Heart right ventricle (tissue), 15 donors: ENCODE measurements at regions not wholly inside any gene's neighbourhood (a gene's known extent, or its start where the extent isn't known, plus 50 kb on each side); places are given as distances from the start of the nearest gene placed in this dataset.

ENCODE experiments used
- ATAC-seq, 8 donors: fragments of 200-7000 bp; cut with Tn5 transposase; one replicate each; pipeline ENCODE4 v1.9.1; 2020; ENCODE audit warnings: mild to moderate bottlenecking in 8 of 8, moderate library complexity in 8 of 8, moderate number of reproducible peaks in 1 of 8
- DNase-seq, 2 donors: peaks; one replicate each; pipeline ENCODE4 v3.0.0-alpha.2; 2020
- H3K27ac ChIP-seq, 10 donors: fragments of 200-600 bp; sonication (generic) in 2 of 10; one replicate each; pipeline versions ENCODE4 v1.5.0 to v1.8.0; 2020 to 2022; ENCODE audit warnings: mild to moderate bottlenecking in 3 of 10
- H3K27me3 ChIP-seq, 7 donors: fragments of 200-600 bp; one replicate each; pipeline ENCODE4 v1.8.0; 2021 to 2022; ENCODE audit warnings: mild to moderate bottlenecking in 2 of 7
- H3K36me3 ChIP-seq, 9 donors: fragments of 200-600 bp; sonication (generic) in 1 of 9; one replicate each; pipeline versions ENCODE4 v1.5.0 to v1.8.0; 2020 to 2022; ENCODE audit warnings: mild to moderate bottlenecking in 2 of 9
- H3K4me1 ChIP-seq, 9 donors: fragments of 200-600 bp; sonication (generic) in 1 of 9; one replicate each; pipeline versions ENCODE4 v1.5.0 to v1.8.0; 2020 to 2022; ENCODE audit warnings: mild to moderate bottlenecking in 4 of 9
- H3K4me3 ChIP-seq, 10 donors: fragments of 200-600 bp; sonication (generic) in 2 of 10; one replicate each; pipeline versions ENCODE4 v1.5.0 to v1.8.0; 2020 to 2022; ENCODE audit warnings: mild to moderate bottlenecking in 7 of 10, moderate library complexity in 2 of 10
- H3K9me3 ChIP-seq, 11 donors: fragments of 200-600 bp in 10 of 11; sonication (generic) in 2 of 11; one replicate each; pipeline versions ENCODE4 v1.5.0 to v1.8.0; 2013 to 2022; ENCODE audit warnings: mild to moderate bottlenecking in 2 of 11, control low read depth in 1 of 11, moderate library complexity in 1 of 11
- CTCF ChIP-seq, 9 donors: fragments of 200-600 bp; sonication (generic) in 2 of 9; IDR thresholded peaks; one replicate each; pipeline versions ENCODE4 v1.5.0 to v1.8.0; 2021 to 2022; ENCODE audit warnings: antibody characterized with exemption in 9 of 9, mild to moderate bottlenecking in 5 of 9, moderate library complexity in 1 of 9
- intact Hi-C, 10 donors: fragments of 100-400 bp; cut with DNase I; formaldehyde crosslinking; loops; one replicate each; pipeline versions ENCODE4 v1.11.1 to v1.14.2; 2022
- donor health status: Arrhythmogenic right ventricular cardiomyopathy.
- donor health status: ischemic (EF 13 %, LVEDD 7.1; RV severe dilation, severe dysfunction).
- donor health status: DM: no; HTN: yes; CAD: no.
- donor health status: DM: no; HTN: no; CAD: no.
- donor health status: ischemic (EF 25% LVEDD 6.9; RV normal size, moderate dysfunction).
- donor health status: ischemic (EF 25% LVEDD 5.7; RV mildly dilated, moderate dysfunction).
- donor health status: healthy.
- donor health status: DM: yes; HTN: yes; CAD: no.
- donor health status: Ischemic cardiomyopathy.
- donor health status: ischemic (EF 35%, LVEDD 5.7; RV mildly dilated, moderate dysfunction).
- donor health status: nonischemic (EF 11% LVEDD 7.7; RV severe dilation, severe dysfunction).
- donor health status: DM: yes; HTN: yes; CAD: no.
- donor health status: PGD.
- donor health status: ischemic (EF 29% LVEDD 5.4; RV normal size, mild dysfunction).
- donor health status: nonischemic (EF 23%, LVEDD 6.1; RV moderate dilation, normal function).

GRCh38 chr14:95635051-95635450 lies 51.2 kb upstream of the TCL1B start:
- ATAC-seq: no peak
- intact Hi-C loops: no loop called here
- Histone ChIP-seq H3K4me3 (no peak overlapping the region), H3K27me3 (peaks cover 0 to 19% (median 12%) of the 10 kb centered on the region in 7 donors), H3K27ac (no peak overlapping the region), H3K9me3 (peaks cover 0 to 11% (median 0%) of the 10 kb centered on the region in 11 donors), H3K4me1 (no peaks in the 10 kb centered on the region), H3K36me3 (no peaks in the 10 kb centered on the region)
- no peak for TF ChIP-seq CTCF (IDR thresholded peaks at IDR 0.05)
- no peak for DNase-seq
